Fibroblast of lung (primary cell): ENCODE measurements at regions not wholly inside any gene's neighbourhood (a gene's known extent, or its start where the extent isn't known, plus 50 kb on each side); places are given as distances from the start of the nearest gene placed in this dataset.

Experiments used
- EZH2 ChIP-seq: IDR thresholded peaks from 2 replicates; pipeline ENCODE4 v1.5.1; 2012; ENCODE audit warnings: low read length, control low read depth, mild to moderate bottlenecking; ENCODE audit errors: missing control alignments
- TF ChIP-seq, protein P1 (sequence below), 2 donors: IDR thresholded peaks in 1 of 2; conservative IDR thresholded peaks in 1 of 2; 1 replicate in 1 of 2; 2 replicates in 1 of 2; pipeline ENCODE4 v1.5.1; 2011 to 2012; ENCODE audit warnings: low read length in 2 of 2, control low read depth in 1 of 2, inconsistent platforms in 1 of 2, low read depth in 1 of 2, mild to moderate bottlenecking in 1 of 2

GRCh38 chr18:46301081-46301480 lies 196.9 kb downstream of the HAUS1 start:
- TF ChIP-seq, protein P1, sequence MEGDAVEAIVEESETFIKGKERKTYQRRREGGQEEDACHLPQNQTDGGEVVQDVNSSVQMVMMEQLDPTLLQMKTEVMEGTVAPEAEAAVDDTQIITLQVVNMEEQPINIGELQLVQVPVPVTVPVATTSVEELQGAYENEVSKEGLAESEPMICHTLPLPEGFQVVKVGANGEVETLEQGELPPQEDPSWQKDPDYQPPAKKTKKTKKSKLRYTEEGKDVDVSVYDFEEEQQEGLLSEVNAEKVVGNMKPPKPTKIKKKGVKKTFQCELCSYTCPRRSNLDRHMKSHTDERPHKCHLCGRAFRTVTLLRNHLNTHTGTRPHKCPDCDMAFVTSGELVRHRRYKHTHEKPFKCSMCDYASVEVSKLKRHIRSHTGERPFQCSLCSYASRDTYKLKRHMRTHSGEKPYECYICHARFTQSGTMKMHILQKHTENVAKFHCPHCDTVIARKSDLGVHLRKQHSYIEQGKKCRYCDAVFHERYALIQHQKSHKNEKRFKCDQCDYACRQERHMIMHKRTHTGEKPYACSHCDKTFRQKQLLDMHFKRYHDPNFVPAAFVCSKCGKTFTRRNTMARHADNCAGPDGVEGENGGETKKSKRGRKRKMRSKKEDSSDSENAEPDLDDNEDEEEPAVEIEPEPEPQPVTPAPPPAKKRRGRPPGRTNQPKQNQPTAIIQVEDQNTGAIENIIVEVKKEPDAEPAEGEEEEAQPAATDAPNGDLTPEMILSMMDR (conservative IDR thresholded peaks at IDR 0.05 in 1 of 2, IDR thresholded peaks at IDR 0.05 in 1 of 2; ENCODE audit: low read depth in 1 of 2, low read length in 2 of 2): no peak
- TF ChIP-seq EZH2: no peak
